ENCODE measurements at regions not wholly inside any gene's neighbourhood (a gene's known extent, or its start where the extent isn't known, plus 50 kb on each side); places are given as distances from the start of the nearest gene placed in this dataset.
"Not testable (repeated sequence)": the region's sequence is repeated elsewhere in the genome, so short reads cannot be mapped to it uniquely, and the experiment has no call there.

DNA sequence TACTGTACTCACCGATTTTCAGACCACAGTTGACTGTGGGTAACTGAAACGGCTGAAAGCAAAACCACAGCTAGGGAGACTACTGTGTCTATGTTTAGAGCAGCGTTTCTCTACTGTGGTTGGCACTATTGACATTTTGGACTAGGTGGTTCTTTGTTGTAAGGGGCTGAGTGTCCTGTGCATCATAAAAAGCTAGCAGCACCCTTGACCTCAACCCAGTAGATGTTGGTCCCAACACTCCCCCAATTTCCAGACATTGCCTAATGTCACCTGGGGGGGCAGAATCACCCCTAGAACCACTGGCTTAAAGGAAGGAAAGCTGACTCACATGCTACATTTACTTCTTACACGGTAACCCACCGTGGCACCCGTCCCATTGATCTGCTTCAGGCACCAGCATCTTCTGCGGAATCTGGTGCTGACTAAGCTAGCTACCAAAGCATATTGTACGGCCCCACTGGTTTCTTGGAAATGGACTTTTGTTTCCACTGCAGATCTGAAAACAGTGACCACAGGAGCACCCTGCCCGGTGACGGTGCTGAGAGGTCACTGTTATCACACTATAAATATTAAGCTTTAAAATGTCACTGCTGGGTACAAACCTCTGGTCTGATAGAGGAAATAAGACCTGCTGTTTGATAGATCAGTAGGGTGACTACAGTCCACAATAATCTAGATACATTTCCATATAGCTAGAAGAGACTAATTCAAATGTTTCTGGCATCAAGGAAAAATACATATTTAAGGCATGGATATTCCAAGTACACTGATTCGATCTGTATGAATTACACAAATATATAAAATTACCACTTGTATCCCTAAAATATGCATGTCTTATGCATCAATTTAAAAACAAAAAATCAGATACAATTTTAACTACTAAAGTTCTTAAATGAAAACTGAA lies 151.4 kb downstream of the HSD17B3 start:
- Histone ChIP-seq H3K27me3 (ENCODE audit: control insufficient read depth, insufficient read depth, low read length) (no peaks in the 10 kb centered on the region), H3K27ac (ENCODE audit: low read depth in 2 of 2, low read length in 2 of 2) (no peak overlapping the region), H3K9me3 (ENCODE audit: control insufficient read depth in 2 of 3, insufficient read depth in 1 of 3, low read length in 3 of 3) (no peaks in the 10 kb centered on the region), H3K4me1 (ENCODE audit: control insufficient read depth in 2 of 3, insufficient read depth in 2 of 3, low read depth in 1 of 3, low read length in 3 of 3) (no peaks in the 10 kb centered on the region), H3K36me3 (ENCODE audit: control insufficient read depth in 2 of 3, insufficient read depth in 3 of 3, low read length in 3 of 3) (no peaks in the 10 kb centered on the region), H3K4me3 (ENCODE audit: low read length in 3 of 3) (no peak overlapping the region), H3K9ac (ENCODE audit: low read length in 3 of 3) (no peak overlapping the region)
- TF ChIP-seq CTCF (IDR thresholded peaks at IDR 0.05; ENCODE audit: borderline replicate concordance, extremely low read depth, insufficient read depth) = no peak
- DNase-seq (no peak), FAIRE-seq (no peak)
- intact Hi-C loops (cut with DNase I) = no loop called here

DNA sequence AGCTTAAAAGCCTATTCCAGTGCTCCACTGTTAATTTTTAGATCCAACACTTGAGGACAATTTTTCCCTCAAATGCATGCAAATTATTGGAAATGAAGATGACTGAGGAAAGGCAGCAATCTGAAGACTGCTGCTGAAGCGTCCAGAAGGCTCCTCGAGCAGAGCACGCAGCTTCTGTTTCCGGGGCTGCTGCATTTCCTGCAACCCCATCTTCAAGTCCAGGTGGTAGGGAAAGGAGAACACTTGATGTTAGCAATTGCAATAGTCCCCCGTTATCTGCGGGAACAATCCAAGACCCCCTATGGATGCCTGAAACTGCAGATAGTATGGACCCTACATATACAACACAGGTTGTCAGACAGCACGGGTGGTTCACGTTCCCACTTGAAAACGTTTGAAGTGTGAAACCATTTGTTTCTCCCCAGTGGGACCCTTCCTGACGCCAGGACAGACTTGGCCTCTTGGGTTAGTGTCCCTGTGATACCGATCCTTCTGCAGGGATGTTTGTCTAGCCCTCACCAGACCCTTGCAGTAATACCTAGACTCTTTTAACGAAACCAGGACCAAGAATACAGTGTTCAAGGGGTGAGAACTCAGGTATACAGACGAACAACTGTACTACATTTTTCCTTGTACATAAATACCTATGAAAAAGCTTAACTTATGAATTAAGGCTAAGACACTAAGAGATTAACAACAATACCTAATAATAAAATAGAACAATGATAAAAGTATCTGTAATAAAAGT lies 152.3 kb downstream of the HSD17B3 start:
- H3K4me3 ChIP-seq (ENCODE audit: low read length in 3 of 3) = no peak overlapping the region
- intact Hi-C loops (cut with DNase I) = no loop called here
- DNase-seq = no peak

DNA sequence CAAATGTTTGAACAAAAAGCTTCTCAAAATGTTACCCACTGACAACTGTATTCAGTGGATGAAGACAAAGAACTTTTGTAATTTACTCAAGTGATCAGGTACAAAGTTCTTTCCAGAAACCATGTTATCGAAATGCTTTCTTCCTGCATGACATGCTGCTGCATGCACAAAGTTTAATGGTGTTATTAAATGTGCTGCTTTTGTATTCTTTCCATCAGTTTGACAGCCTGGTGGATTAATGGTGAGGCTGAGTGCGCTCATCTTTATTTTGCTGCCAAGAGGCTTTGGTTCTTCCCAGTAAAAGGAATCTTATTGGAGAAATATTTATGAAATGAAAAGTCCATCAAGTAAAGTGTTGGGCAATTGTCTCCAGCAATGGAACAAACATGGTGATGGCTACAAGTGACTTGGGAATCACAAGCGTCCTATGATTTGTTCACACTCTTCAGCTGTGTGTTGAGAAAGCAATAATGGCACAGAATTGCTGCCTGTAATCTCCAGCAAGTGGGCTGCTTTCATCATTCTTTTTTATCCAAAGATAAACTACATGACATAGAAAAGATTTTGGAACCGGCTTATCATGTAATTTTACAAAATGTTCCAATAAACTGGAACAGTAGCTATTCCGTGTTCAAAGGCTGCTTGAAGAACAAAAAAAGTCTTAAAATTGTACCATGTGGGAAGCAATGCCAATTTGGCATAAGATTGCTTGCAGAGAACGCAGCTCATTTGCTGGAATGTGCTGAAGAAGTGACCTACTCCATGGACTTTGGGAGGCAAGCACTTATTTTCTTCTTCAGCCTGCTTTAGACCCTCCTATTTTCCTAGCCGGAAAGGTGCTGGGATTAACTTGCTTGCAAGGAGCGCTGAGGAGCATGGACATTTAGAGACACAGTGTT lies 153.1 kb downstream of the HSD17B3 start:
- no peak for FAIRE-seq
- TF ChIP-seq CTCF (IDR thresholded peaks at IDR 0.05; ENCODE audit: borderline replicate concordance, extremely low read depth, insufficient read depth) = no peak
- Histone ChIP-seq H3K9ac (ENCODE audit: low read length in 3 of 3) (no peak overlapping the region), H3K27me3 (ENCODE audit: control insufficient read depth, insufficient read depth, low read length) (no peaks in the 10 kb centered on the region), H3K36me3 (ENCODE audit: control insufficient read depth in 2 of 3, insufficient read depth in 3 of 3, low read length in 3 of 3) (no peaks in the 10 kb centered on the region), H3K4me1 (ENCODE audit: control insufficient read depth in 2 of 3, insufficient read depth in 2 of 3, low read depth in 1 of 3, low read length in 3 of 3) (no peaks in the 10 kb centered on the region), H3K9me3 (ENCODE audit: control insufficient read depth in 2 of 3, insufficient read depth in 1 of 3, low read length in 3 of 3) (no peaks in the 10 kb centered on the region), H3K4me3 (ENCODE audit: low read length in 3 of 3) (no peak overlapping the region), H3K27ac (ENCODE audit: low read depth in 2 of 2, low read length in 2 of 2) (no peak overlapping the region)
- intact Hi-C loops (cut with DNase I) = no loop called here
- DNase-seq = no peak

More for the DNA sequence above, 152.3 kb downstream of the HSD17B3 start:
- H3K9me3 ChIP-seq (ENCODE audit: control insufficient read depth in 2 of 3, insufficient read depth in 1 of 3, low read length in 3 of 3) = no peaks in the 10 kb centered on the region
- H3K27ac ChIP-seq (ENCODE audit: low read depth in 2 of 2, low read length in 2 of 2) = no peak overlapping the region
- no peak for TF ChIP-seq CTCF (IDR thresholded peaks at IDR 0.05; ENCODE audit: borderline replicate concordance, extremely low read depth, insufficient read depth)
- no peak overlapping the region for H3K9ac ChIP-seq (ENCODE audit: low read length in 3 of 3)
- no peaks in the 10 kb centered on the region for H3K36me3 ChIP-seq (ENCODE audit: control insufficient read depth in 2 of 3, insufficient read depth in 3 of 3, low read length in 3 of 3)
- FAIRE-seq = no peak
- no peaks in the 10 kb centered on the region for H3K27me3 ChIP-seq (ENCODE audit: control insufficient read depth, insufficient read depth, low read length)
- H3K4me1 ChIP-seq (ENCODE audit: control insufficient read depth in 2 of 3, insufficient read depth in 2 of 3, low read depth in 1 of 3, low read length in 3 of 3) = no peaks in the 10 kb centered on the region

- H3K9me3 ChIP-seq (ENCODE audit: control insufficient read depth in 2 of 3, insufficient read depth in 1 of 3, low read length in 3 of 3); FAIRE-seq; H3K27ac ChIP-seq (ENCODE audit: low read depth in 2 of 2, low read length in 2 of 2); DNase-seq; H3K36me3 ChIP-seq (ENCODE audit: control insufficient read depth in 2 of 3, insufficient read depth in 3 of 3, low read length in 3 of 3); H3K4me3 ChIP-seq (ENCODE audit: low read length in 3 of 3); H3K9ac ChIP-seq (ENCODE audit: low read length in 3 of 3); intact Hi-C loops (cut with DNase I); H3K27me3 ChIP-seq (ENCODE audit: control insufficient read depth, insufficient read depth, low read length); H3K4me1 ChIP-seq (ENCODE audit: control insufficient read depth in 2 of 3, insufficient read depth in 2 of 3, low read depth in 1 of 3, low read length in 3 of 3): not testable (repeated sequence)
Observed at GRCh38 chr9:96147029-96147428, 154.9 kb downstream of the HSD17B3 start.
